Duodenal mucosa (tissue), 2 donors: ENCODE measurements at regions not wholly inside any gene's neighbourhood (a gene's known extent, or its start where the extent isn't known, plus 50 kb on each side); places are given as distances from the start of the nearest gene placed in this dataset.

Experiments used
- H3K27ac ChIP-seq: one replicate; pipeline ENCODE4 v1.7.0; 2013; ENCODE audit warnings: low read depth, low read length
- H3K27me3 ChIP-seq, 2 donors: one replicate each; pipeline ENCODE4 v1.7.0; 2013; ENCODE audit warnings: low read length in 2 of 2, control low read depth in 1 of 2; ENCODE audit not compliant: insufficient read depth in 2 of 2, control insufficient read depth in 1 of 2
- H3K36me3 ChIP-seq, 2 donors: one replicate each; pipeline ENCODE4 v1.7.0; 2013; ENCODE audit warnings: low read length in 2 of 2, control low read depth in 1 of 2; ENCODE audit not compliant: insufficient read depth in 2 of 2, control insufficient read depth in 1 of 2
- H3K4me1 ChIP-seq, 2 donors: one replicate each; pipeline ENCODE4 v1.7.0; 2013; ENCODE audit warnings: low read length in 2 of 2, control low read depth in 1 of 2; ENCODE audit not compliant: insufficient read depth in 2 of 2, control insufficient read depth in 1 of 2
- H3K4me3 ChIP-seq, 2 donors: one replicate each; pipeline ENCODE4 v1.7.0; 2013; ENCODE audit warnings: low read length in 2 of 2, low read depth in 1 of 2
- H3K9ac ChIP-seq, 2 donors: one replicate each; pipeline ENCODE4 v1.7.0; 2013; ENCODE audit warnings: low read length in 2 of 2, low read depth in 1 of 2
- H3K9me3 ChIP-seq, 2 donors: one replicate each; pipeline ENCODE4 v1.7.0; 2013; ENCODE audit warnings: low read length in 2 of 2, control low read depth in 1 of 2; ENCODE audit not compliant: control insufficient read depth in 1 of 2

DNA sequence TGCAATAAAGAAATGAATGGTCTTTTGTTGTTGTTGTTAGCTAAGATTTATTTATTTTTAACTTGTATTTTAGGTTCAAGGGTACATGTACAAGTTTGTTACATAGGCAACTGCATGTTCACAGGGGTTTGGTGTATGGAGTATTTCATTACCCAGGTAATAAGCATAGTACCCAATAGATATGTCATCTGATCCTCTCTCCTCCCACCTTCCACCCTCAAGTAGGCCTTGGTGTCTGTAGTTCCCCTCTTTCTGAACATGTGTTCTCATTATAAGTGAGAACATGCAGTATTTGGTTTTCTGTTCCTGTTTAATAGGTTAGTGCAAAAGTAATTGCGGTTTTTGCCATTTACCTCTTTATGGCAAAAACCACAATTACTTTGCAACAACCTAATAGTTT lies 554.1 kb downstream of the TBC1D4 start:
- peaks cover 0 to 3% of the 10 kb centered on the region in 2 donors for H3K9me3 ChIP-seq
- no peaks in the 10 kb centered on the region for H3K36me3 ChIP-seq
- no peaks in the 10 kb centered on the region for H3K27me3 ChIP-seq
- H3K4me3 ChIP-seq = no peak overlapping the region
- H3K9ac ChIP-seq = no peak overlapping the region
- H3K4me1 ChIP-seq = no peaks in the 10 kb centered on the region
- no peak overlapping the region for H3K27ac ChIP-seq

DNA sequence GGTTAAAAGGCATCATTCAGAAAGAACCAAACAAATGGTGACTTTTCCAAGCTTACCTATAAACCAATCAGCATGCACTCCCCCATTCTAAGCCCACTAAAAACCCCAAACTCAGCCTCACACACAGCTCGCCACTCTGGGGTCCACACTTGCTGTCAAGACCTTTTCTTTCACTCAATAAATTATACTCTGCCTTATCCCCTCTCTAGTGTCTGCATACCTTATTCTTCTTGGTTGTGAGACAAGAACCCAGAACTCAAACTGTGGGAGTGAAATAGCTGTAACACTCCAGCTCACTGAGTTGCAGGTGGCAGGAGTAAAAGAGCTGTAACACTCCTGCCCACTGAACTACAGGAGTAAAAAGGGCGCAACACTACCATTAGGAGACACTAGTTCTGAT lies 559.0 kb downstream of the TBC1D4 start:
- H3K36me3 ChIP-seq = no peaks in the 10 kb centered on the region
- H3K4me3 ChIP-seq = no peak overlapping the region
- no peaks in the 10 kb centered on the region for H3K4me1 ChIP-seq
- H3K9me3 ChIP-seq = peaks cover 0 to 3% of the 10 kb centered on the region in 2 donors
- no peak overlapping the region for H3K27ac ChIP-seq
- H3K27me3 ChIP-seq = no peaks in the 10 kb centered on the region
- no peak overlapping the region for H3K9ac ChIP-seq

- Histone ChIP-seq H3K9ac (no peak overlapping the region), H3K36me3 (no peaks in the 10 kb centered on the region), H3K9me3 (peaks cover 0 to 3% of the 10 kb centered on the region in 2 donors), H3K27me3 (no peaks in the 10 kb centered on the region), H3K4me1 (no peaks in the 10 kb centered on the region), H3K27ac (no peak overlapping the region), H3K4me3 (no peak overlapping the region)
Observed at GRCh38 chr13:74921326-74921725, 560.6 kb downstream of the TBC1D4 start.

DNA sequence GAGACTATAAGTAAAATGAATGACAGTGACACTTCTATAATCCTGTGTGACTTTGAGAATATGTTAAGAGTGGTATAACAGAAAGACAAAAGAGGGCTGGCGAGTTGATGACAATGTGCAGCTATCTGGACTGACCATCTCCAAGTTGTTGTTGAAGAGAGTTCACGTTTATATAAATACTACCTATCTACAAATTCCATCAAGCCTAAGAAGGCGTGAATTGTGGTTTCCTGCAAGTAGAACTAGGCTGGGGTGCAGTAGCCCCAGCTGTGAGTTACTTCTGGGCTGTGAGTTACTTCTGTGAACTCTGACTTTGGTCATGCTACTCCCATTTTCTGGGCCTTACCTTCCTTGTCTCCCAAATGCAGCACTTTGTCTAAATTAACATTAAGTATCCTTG lies 561.0 kb downstream of the TBC1D4 start:
- H3K4me3 ChIP-seq = no peak overlapping the region
- H3K27me3 ChIP-seq = no peaks in the 10 kb centered on the region
- no peaks in the 10 kb centered on the region for H3K4me1 ChIP-seq
- H3K9ac ChIP-seq = no peak overlapping the region
- no peaks in the 10 kb centered on the region for H3K36me3 ChIP-seq
- H3K27ac ChIP-seq = no peak overlapping the region
- H3K9me3 ChIP-seq = peaks cover 0 to 3% of the 10 kb centered on the region in 2 donors

DNA sequence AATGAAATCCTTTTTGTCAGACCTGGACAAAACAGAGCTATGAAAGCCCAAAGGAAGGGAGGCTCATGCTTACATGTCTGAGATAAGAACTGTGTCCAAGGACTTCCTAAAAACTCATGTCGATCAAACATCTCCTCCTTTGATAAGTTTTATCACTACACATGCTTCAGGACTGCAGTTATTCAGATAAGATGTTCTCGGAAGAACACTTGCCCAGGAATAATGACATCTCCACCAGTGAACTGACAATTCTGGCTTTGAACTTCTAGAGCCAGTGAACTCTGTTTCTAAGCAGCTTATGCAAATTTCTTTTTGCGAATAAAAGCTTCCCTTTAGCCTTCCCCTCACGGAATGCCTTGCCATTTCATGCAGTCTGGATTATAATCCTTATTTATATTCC lies 561.6 kb downstream of the TBC1D4 start:
- Histone ChIP-seq H3K27ac (no peak overlapping the region), H3K9me3 (peaks cover 0 to 3% of the 10 kb centered on the region in 2 donors), H3K4me3 (no peak overlapping the region), H3K9ac (no peak overlapping the region), H3K4me1 (no peaks in the 10 kb centered on the region), H3K36me3 (no peaks in the 10 kb centered on the region), H3K27me3 (no peaks in the 10 kb centered on the region)

DNA sequence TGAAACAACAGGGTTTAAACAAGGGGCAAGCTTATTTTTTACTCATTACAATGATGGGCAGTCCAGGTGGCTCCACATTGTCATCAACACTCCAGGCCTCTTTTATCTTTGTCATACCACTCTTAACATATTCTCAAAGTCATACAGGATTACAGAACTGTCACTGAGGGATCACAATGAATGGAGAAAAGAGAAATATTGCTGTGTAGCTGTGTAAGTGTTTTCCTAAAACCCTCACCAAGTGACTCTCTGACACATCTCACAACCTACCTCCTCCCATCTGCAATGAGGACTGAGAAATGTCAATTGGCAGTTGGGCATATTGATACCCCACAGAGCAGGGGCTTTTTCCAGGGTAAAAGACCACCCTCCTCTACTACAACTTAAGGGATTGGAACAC lies 562.1 kb downstream of the TBC1D4 start:
- no peak overlapping the region for H3K9ac ChIP-seq
- no peaks in the 10 kb centered on the region for H3K4me1 ChIP-seq
- peaks cover 0 to 3% of the 10 kb centered on the region in 2 donors for H3K9me3 ChIP-seq
- H3K4me3 ChIP-seq = no peak overlapping the region
- no peaks in the 10 kb centered on the region for H3K36me3 ChIP-seq
- H3K27me3 ChIP-seq = no peaks in the 10 kb centered on the region
- no peak overlapping the region for H3K27ac ChIP-seq

DNA sequence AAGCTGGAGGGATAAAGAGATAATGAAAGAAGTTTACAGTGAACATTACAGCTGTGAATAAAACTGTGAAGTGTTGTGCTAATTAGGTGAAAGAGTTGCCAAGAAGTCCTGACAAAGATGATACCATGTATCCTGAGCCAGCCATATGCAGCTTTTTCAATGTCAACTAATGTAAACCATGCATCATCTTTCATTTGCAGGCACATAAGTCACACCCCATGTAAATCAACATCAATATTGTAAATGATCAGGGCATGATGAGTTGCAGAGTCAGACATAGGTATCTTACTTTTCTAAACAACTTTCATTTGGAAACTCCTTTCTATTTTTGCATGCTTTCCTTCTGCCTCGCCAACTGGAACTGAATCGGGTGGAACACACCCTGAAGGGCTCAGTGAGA lies 569.1 kb downstream of the TBC1D4 start:
- H3K4me1 ChIP-seq = no peaks in the 10 kb centered on the region

DNA sequence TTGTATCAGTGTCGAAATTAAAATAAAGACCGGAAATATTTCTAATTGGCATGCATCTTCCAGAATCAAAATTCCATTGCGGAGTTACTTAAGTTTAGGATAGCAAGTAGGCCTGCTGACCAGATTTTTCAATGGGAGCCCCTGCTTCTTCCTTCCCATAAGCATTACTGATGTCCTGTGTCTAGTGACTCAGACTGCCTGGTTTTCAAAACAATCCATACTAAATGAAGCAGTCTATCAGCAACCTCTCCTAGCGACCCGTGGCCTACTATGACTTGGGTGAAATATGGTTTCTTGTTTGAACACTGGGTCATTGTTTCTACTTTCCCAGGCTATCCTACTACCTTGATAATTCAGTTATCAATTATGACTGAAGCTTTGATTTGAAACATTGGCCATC lies 571.6 kb downstream of the TBC1D4 start:
- no peaks in the 10 kb centered on the region for H3K27me3 ChIP-seq
- H3K4me1 ChIP-seq = no peaks in the 10 kb centered on the region
- H3K36me3 ChIP-seq = no peaks in the 10 kb centered on the region
- no peak overlapping the region for H3K27ac ChIP-seq
- H3K4me3 ChIP-seq = no peak overlapping the region
- H3K9ac ChIP-seq = no peak overlapping the region
- no peaks in the 10 kb centered on the region for H3K9me3 ChIP-seq

More for the DNA sequence above, 569.1 kb downstream of the TBC1D4 start:
- Histone ChIP-seq H3K4me3 (no peak overlapping the region), H3K36me3 (no peaks in the 10 kb centered on the region), H3K9me3 (no peaks in the 10 kb centered on the region), H3K27ac (no peak overlapping the region), H3K9ac (no peak overlapping the region), H3K27me3 (no peaks in the 10 kb centered on the region)

DNA sequence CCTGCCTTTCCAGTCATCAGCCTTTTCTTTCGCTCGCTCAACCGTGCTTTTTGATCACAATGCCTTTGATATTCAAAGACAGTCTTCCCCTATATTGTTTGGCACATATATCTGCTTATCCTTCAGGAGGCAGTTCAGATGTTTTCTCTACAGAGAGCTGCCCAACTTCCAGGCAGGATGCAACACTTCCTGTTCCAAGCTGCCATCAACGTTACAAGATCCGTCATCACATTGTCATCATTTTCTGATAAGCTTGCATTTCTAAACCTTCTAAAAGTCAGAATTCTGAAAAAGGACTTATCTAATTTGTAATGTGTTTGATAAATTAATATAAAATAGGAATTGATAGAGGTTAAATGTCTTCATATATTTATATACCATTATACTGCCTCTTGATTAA lies 574.2 kb downstream of the TBC1D4 start:
- Histone ChIP-seq H3K36me3 (no peaks in the 10 kb centered on the region), H3K27me3 (no peaks in the 10 kb centered on the region), H3K9ac (no peak overlapping the region), H3K9me3 (no peaks in the 10 kb centered on the region), H3K4me1 (no peaks in the 10 kb centered on the region), H3K27ac (no peak overlapping the region), H3K4me3 (no peak overlapping the region)

DNA sequence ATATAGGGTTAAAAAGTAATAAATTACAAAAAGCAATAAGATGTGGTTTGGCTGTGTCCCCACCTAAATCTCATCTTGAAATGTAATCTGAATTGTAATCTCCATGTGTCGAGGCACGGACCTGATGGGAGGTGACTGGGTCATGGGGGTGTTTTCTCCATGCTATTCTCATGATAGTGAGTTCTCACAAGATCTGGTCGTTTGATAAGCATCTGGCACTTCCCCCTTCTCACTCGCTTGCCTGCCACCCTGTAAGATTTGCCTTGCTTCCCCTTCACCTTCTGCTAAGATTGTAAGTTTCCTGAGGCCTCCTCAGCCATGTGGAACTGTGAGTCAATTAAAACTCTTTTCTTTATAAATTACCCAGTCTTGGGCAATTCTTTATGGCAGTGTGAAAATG lies 577.4 kb downstream of the TBC1D4 start:
- no peak overlapping the region for H3K27ac ChIP-seq
- no peaks in the 10 kb centered on the region for H3K27me3 ChIP-seq
- H3K36me3 ChIP-seq = no peaks in the 10 kb centered on the region
- no peak overlapping the region for H3K4me3 ChIP-seq
- no peaks in the 10 kb centered on the region for H3K4me1 ChIP-seq
- no peaks in the 10 kb centered on the region for H3K9me3 ChIP-seq
- H3K9ac ChIP-seq = no peak overlapping the region
